GM19455 (cell line): ENCODE measurements at regions not wholly inside any gene's neighbourhood (a gene's known extent, or its start where the extent isn't known, plus 50 kb on each side); places are given as distances from the start of the nearest gene placed in this dataset.
"Not testable (repeated sequence)": the region's sequence is repeated elsewhere in the genome, so short reads cannot be mapped to it uniquely, and the experiment has no call there.

Experiments used
- ATAC-seq: cut with Tn5 transposase; IDR thresholded peaks from one replicate; pipeline ENCODE4 v1.9.1; 2021; ENCODE audit not compliant: unreplicated experiment

- ATAC-seq: no peak
These were observed 189.9 kb upstream of the PRSS58 start for GRCh38 chr7:142447762-142448161.

- ATAC-seq: no peak
These were observed 187.3 kb upstream of the PRSS58 start for GRCh38 chr7:142445019-142445686.

- no peak for ATAC-seq
These were observed 185.6 kb upstream of the PRSS58 start for GRCh38 chr7:142443216-142444010.

- no peak for ATAC-seq
These were observed 184.5 kb upstream of the PRSS58 start for GRCh38 chr7:142442396-142442795.

- no peak for ATAC-seq
These were observed 183.1 kb upstream of the PRSS58 start for GRCh38 chr7:142440906-142441411.

- ATAC-seq: no peak
These were observed 182.5 kb upstream of the PRSS58 start for GRCh38 chr7:142440219-142440905.

- ATAC-seq: no peak
These were observed 181.9 kb upstream of the PRSS58 start for GRCh38 chr7:142439739-142440138.

- ATAC-seq: no peak
These were observed 181.2 kb upstream of the PRSS58 start for GRCh38 chr7:142438923-142439515.

- ATAC-seq: no peak
These were observed 180.5 kb upstream of the PRSS58 start for GRCh38 chr7:142438235-142438922.

GRCh38 chr7:142437741-142438140 is 179.9 kb upstream of the PRSS58 start:
- ATAC-seq: no peak

- ATAC-seq: no peak
These were observed 178.7 kb upstream of the PRSS58 start for GRCh38 chr7:142436601-142437000.

- ATAC-seq: not testable (repeated sequence)
These were observed 177.7 kb upstream of the PRSS58 start for GRCh38 chr7:142435606-142436005.

GRCh38 chr7:142434666-142435167 is 176.9 kb upstream of the PRSS58 start:
- ATAC-seq: no peak

GRCh38 chr7:142434133-142434532 is 176.3 kb upstream of the PRSS58 start:
- not testable (repeated sequence) for ATAC-seq

- no peak for ATAC-seq
These were observed 174.5 kb upstream of the PRSS58 start for GRCh38 chr7:142432377-142432776.

- ATAC-seq: no peak
These were observed 173.6 kb upstream of the PRSS58 start for GRCh38 chr7:142431491-142431890.

GRCh38 chr7:142428094-142428493 is 170.2 kb upstream of the PRSS58 start:
- ATAC-seq: no peak

GRCh38 chr7:142425281-142425680 is 167.4 kb upstream of the PRSS58 start:
- ATAC-seq: no peak

GRCh38 chr7:142422621-142423020 is 164.8 kb upstream of the PRSS58 start:
- ATAC-seq: no peak

GRCh38 chr7:142420554-142421362 is 162.9 kb upstream of the PRSS58 start:
- ATAC-seq: no peak
